Esophagus (tissue), 2 donors: ENCODE measurements at regions not wholly inside any gene's neighbourhood (a gene's known extent, or its start where the extent isn't known, plus 50 kb on each side); places are given as distances from the start of the nearest gene placed in this dataset.

Experiments
- H3K27ac ChIP-seq, 2 donors: one replicate each; pipeline ENCODE4 v1.5.1; 2013; ENCODE audit warnings: low read depth in 2 of 2, mild to moderate bottlenecking in 2 of 2, inconsistent platforms in 1 of 2, low read length in 1 of 2, moderate library complexity in 1 of 2
- H3K27me3 ChIP-seq, 2 donors: one replicate each; pipeline ENCODE4 v1.6.1; 2013; ENCODE audit warnings: low read length in 2 of 2, control low read depth in 1 of 2, mild to moderate bottlenecking in 1 of 2; ENCODE audit not compliant: insufficient read depth in 2 of 2, control insufficient read depth in 1 of 2
- H3K36me3 ChIP-seq, 2 donors: one replicate each; pipeline ENCODE4 v1.6.1; 2013; ENCODE audit warnings: low read length in 1 of 2; ENCODE audit not compliant: control insufficient read depth in 2 of 2, insufficient read depth in 2 of 2
- H3K4me1 ChIP-seq, 2 donors: one replicate each; pipeline ENCODE4 v1.6.1; 2013; ENCODE audit warnings: low read length in 1 of 2; ENCODE audit not compliant: control insufficient read depth in 2 of 2, insufficient read depth in 2 of 2
- H3K4me3 ChIP-seq, 2 donors: one replicate each; pipeline ENCODE4 v1.5.1; 2013; ENCODE audit warnings: low read length in 2 of 2, mild to moderate bottlenecking in 2 of 2, low read depth in 1 of 2, moderate library complexity in 1 of 2
- H3K9me3 ChIP-seq, 2 donors: one replicate each; pipeline ENCODE4 v1.6.1; 2013; ENCODE audit warnings: mild to moderate bottlenecking in 2 of 2, low read depth in 1 of 2, low read length in 1 of 2, moderate library complexity in 1 of 2; ENCODE audit not compliant: control insufficient read depth in 2 of 2, insufficient read depth in 1 of 2
- WGBS, 2 donors: extraction: QIAGEN DNeasy Blood & Tissue Kit; methylation state at CpG; one replicate each; pipeline ENCODE4 v1.1.7; 2013; 5-methylcytosine and 5-hydroxymethylcytosine counted together
- donor health status: healthy with polysubstance abuse.
- donor health status: Bipolar disorder and iron deficiency.

DNA sequence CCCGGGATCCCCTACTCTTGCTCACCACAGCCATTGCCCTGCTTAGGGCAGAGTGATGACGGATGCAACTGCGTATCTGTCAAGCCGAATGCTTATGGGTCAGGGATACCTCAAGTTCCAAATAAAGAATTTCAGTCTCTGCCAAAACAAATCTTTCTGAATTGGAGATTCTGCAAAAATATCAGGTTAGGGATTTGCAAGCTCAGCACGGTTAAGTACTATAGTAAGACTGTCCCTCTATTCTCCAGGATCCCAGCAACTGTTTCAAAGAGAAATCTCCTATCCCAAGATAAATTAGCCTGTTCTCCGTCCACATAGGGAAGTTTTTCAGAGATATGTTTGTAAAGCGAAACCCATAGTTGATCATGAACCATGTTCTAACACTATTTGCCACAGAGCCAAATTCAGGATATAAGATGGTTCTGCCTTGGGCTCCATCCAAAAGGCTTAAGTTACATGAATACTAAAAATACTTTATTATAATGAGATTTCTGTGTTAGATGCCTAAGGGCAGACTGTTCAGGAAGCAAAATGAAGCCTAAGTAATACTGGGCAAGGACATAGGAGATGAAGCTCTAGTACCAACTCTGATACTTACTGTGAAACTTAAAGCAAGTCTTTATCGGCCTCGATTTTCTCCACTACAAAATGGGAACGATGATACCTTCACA, 100.1 kb upstream of the LPP start:
- Histone ChIP-seq H3K27ac (peak overlapping the region; percentile 1 to 45), H3K36me3 (no peaks in the 10 kb centered on the region), H3K27me3 (no peaks in the 10 kb centered on the region), H3K4me3 (no peak overlapping the region), H3K4me1 (peaks cover 0 to 8% of the 10 kb centered on the region in 2 donors), H3K9me3 (no peaks in the 10 kb centered on the region)
- WGBS, 2 donors: 68 to 71% methylated on average over 10 of the region's 10 CpGs

DNA sequence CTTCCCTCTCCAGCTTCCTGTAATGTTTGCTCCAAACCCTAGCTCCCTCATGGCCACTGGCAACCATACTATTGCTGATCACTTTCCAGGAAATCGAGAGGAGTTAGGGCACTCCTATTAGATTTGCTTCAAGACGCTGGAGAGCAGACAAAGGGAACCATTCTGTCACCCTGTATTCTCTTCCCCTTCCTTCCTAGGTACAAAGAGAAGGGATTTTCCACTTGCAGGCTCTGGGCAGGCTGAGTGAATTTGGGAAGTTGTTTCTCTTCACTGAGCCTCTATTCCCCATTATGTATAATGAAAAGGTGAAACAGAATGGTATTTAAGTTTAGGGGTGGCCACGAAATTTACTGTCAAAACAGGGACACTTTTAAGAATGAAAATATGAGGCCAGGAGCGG, 99.4 kb upstream of the LPP start:
- H3K27me3 ChIP-seq: no peaks in the 10 kb centered on the region
- no peaks in the 10 kb centered on the region for H3K9me3 ChIP-seq
- no peaks in the 10 kb centered on the region for H3K36me3 ChIP-seq
- no peak overlapping the region for H3K4me3 ChIP-seq
- WGBS, 2 donors: 70 to 75% methylated on average over 4 of the region's 4 CpGs
- peak overlapping the region in 1 of 2 donors; percentile 24 for H3K27ac ChIP-seq
- peaks cover 0 to 8% of the 10 kb centered on the region in 2 donors for H3K4me1 ChIP-seq

DNA sequence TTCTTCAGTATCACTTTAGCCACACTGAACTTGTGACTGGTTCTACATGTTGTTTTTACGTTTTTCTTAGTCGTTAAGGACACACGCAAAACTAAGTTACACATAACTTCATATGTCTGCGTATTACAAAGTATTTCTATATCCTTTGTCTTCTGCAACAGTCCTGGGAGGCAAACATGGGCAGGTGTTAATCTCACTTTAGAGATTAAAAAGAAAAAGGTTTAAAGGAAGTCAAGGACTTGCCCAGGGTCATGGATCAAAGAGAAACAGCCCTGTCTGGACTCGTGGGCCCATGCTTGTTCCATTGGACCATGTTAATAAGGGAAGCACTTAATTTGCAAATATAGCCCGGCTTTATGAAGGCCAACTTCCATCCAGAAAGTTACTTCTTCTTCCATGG, 98.6 kb upstream of the LPP start:
- 66 to 77% methylated on average over 6 of the region's 6 CpGs for WGBS, 2 donors
- Histone ChIP-seq H3K9me3 (no peaks in the 10 kb centered on the region), H3K4me1 (peaks cover 0 to 10% of the 10 kb centered on the region in 2 donors)

DNA sequence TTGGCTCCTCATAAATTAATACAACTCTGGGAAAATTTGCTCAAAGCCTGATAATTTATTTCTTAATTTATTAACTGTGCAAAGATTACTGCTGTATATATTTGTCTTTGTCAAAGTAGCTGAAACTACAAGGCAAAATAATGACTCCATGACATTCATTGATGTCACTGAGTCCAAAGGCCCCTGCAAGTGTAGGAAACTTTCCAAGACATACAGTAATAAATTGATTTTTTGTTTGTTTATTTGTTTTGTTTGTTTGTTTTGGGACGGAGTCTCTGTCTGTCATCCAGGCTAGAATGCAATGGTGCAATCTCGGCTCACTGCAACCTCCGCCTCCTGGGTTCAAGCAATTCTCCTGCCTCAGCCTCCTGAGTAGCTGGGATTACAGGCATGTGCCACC, 96.8 kb upstream of the LPP start:
- Histone ChIP-seq H3K4me3 (no peak overlapping the region), H3K4me1 (peaks cover 0 to 10% of the 10 kb centered on the region in 2 donors), H3K27me3 (no peaks in the 10 kb centered on the region), H3K27ac (no peak overlapping the region), H3K36me3 (no peaks in the 10 kb centered on the region), H3K9me3 (no peaks in the 10 kb centered on the region)
- 81% methylated on average over 3 of the region's 3 CpGs for WGBS, 2 donors

More for the DNA sequence above, 98.6 kb upstream of the LPP start:
- Histone ChIP-seq H3K27me3 (no peaks in the 10 kb centered on the region), H3K4me3 (no peak overlapping the region), H3K27ac (no peak overlapping the region), H3K36me3 (no peaks in the 10 kb centered on the region)

DNA sequence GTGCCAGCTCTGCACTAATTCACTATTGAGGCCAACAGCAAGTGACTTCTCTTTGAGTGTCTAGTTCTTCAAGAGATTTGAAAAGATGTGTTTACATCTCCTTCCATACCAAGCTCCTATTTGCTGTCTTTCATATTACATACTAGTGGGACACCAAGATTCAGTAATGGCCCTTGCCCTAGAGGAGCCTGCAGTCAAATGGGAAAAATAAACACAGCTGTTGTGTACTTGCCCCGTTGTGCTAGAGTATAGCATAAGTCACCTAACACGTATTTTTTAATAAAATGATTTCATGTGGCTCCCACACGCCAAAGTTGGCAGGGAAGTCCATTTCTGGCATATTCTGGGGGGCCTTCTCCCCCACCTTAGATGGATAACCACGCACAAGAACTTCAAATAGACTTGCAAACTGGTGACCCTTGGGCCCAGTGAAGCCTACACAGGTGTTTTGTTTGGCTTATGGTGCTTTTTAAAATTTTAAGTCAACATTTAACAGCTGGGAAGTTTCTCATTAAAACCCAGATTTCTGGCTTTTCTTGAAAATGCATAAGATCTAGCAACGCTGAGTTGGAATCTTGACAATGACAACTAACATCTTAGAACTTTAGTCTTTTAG, 95.3 kb upstream of the LPP start:
- Histone ChIP-seq H3K27ac (no peak overlapping the region), H3K4me3 (no peak overlapping the region), H3K4me1 (peaks cover 0 to 3% of the 10 kb centered on the region in 2 donors), H3K27me3 (no peaks in the 10 kb centered on the region), H3K36me3 (no peaks in the 10 kb centered on the region), H3K9me3 (no peaks in the 10 kb centered on the region)
- 77 to 85% methylated on average over 5 of the region's 5 CpGs for WGBS, 2 donors

DNA sequence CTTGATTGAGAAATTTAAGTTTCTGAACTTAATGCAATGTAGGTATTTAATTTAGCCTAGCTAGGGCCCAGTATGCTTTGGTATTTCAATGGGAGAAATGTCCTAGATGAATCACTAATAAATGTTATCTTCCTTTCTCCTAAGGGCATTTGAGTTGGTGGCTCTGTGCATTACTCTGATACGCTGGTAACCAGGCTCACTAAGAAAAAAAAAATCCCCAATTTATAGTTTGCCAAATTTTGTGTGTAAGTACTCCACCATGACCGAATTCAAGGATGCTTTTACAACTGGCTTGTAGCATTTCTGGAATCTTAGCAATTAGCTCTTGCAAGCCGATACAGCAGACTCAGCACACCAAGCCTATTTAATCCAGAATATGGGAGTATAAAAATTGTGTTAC, 94.6 kb upstream of the LPP start:
- no peak overlapping the region for H3K4me3 ChIP-seq
- H3K4me1 ChIP-seq: peaks cover 0 to 3% of the 10 kb centered on the region in 2 donors
- no peaks in the 10 kb centered on the region for H3K9me3 ChIP-seq
- 85 to 86% methylated on average over 3 of the region's 3 CpGs for WGBS, 2 donors
- no peak overlapping the region for H3K27ac ChIP-seq
- H3K27me3 ChIP-seq: no peaks in the 10 kb centered on the region
- no peaks in the 10 kb centered on the region for H3K36me3 ChIP-seq

DNA sequence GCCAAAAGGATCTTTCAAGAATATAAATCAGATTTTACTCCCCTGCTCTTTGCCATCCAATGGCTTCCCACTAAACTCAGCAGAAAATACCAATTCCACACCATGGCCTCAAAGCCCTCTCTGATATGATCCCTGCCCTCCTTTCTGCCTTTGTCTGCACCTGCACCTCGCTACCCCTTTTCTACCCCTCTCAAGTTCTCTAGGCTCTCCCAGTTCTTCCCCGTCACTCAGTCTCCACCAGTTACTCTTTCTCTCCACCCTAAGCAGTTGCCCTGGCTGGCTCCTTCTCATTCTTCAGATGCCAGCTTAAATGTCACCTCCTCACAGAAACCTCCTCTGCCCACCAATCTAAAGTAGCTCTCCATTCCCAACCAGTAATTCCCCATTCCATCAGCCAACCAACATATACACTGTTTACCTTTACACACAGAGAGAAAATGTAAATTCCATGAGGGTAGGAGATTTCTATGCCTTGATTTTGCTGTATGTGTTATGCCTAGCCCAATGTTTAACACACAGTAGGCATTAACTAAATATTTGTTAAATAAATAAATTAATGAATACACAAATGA, 93.6 kb upstream of the LPP start:
- 96 to 100% methylated on average over 2 of the region's 2 CpGs for WGBS, 2 donors

DNA sequence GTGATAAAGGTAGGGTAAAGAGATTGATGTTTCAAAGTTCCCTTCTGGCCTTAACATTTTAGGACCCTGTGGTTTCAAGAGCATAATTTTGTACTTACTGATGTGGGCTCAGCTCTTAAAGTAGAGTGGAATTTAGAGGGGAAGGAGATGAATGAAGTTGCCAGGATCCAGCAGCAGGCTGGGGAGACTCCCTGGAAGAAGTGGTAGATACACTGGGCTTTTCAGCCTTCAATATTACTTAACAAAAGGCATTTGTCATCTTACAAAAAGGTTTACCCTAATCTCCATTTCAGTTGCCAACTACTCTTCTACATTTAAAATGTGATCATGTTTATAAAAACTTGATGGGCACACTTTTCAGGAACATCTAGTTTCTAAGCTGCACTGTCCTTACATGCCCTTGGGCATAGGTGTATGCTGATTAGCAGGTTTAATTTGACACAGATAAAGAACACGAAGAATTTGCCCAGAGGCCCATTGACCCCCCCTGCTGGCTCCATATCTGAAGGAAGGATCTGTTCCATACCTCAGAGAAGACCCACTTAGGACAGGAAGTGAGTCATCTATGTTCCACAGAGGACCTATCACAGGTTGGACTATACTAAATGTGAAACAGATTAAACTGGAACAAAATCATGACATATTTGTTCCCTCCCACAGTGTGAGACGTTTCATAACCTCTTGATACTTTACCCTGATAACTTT, 93.0 kb upstream of the LPP start:
- WGBS, 2 donors: 18 to 22% methylated on average over 2 of the region's 2 CpGs
- H3K27me3 ChIP-seq: no peaks in the 10 kb centered on the region
- H3K36me3 ChIP-seq: no peaks in the 10 kb centered on the region
- H3K4me1 ChIP-seq: peaks cover 0 to 3% of the 10 kb centered on the region in 2 donors
- H3K4me3 ChIP-seq: no peak overlapping the region
- H3K9me3 ChIP-seq: no peaks in the 10 kb centered on the region
- no peak overlapping the region for H3K27ac ChIP-seq

More for the DNA sequence above, 93.6 kb upstream of the LPP start:
- H3K4me3 ChIP-seq: no peak overlapping the region
- no peak overlapping the region for H3K27ac ChIP-seq
- peaks cover 0 to 3% of the 10 kb centered on the region in 2 donors for H3K4me1 ChIP-seq
- no peaks in the 10 kb centered on the region for H3K36me3 ChIP-seq
- H3K9me3 ChIP-seq: no peaks in the 10 kb centered on the region
- H3K27me3 ChIP-seq: no peaks in the 10 kb centered on the region

DNA sequence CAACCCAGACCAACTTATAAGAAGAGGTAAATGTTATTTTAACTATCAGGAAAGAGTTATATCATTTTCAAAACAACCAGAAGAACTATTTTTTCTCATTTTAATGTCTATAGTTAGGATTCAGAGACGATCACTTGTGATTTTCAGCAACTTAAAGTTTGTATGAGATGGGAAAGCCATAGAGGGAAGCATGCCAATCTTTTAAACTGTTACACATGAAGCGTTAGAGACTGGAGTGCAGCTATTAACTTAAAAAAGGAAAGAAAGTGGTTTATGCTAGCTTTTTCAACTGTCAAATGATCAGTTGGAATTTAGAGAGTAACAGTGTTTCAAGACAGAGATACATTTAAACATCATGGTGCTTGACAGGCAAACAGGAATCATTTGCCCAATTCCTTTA, 91.7 kb upstream of the LPP start:
- Histone ChIP-seq H3K4me1 (peaks cover 0 to 3% of the 10 kb centered on the region in 2 donors), H3K36me3 (no peaks in the 10 kb centered on the region), H3K27ac (no peak overlapping the region), H3K9me3 (no peaks in the 10 kb centered on the region), H3K27me3 (no peaks in the 10 kb centered on the region), H3K4me3 (no peak overlapping the region)
- 67 to 82% methylated on average over 2 of the region's 2 CpGs for WGBS, 2 donors
